ENCODE measurements at regions not wholly inside any gene's neighbourhood (a gene's known extent, or its start where the extent isn't known, plus 50 kb on each side); places are given as distances from the start of the nearest gene placed in this dataset.

DNA sequence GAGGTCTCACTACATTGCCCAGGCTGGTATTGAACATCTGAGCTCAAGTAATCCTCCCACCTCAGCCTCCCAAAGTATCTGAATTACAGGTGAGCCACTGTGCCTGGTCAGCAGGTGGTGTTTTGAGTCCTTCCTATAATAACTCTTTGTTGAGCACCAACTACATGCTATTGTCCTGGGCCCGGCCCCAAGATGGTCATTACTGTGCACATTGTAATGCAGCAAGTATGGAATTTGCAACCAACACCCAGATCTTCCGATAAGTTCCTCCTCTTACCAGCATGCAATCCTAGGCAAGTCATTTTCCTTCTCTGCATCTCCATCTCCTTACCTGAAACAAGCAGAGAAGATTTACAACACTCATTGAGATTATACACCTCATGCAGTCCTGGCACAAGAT lies 510.3 kb upstream of the KLF4 start:
- TF ChIP-seq, protein P1, sequence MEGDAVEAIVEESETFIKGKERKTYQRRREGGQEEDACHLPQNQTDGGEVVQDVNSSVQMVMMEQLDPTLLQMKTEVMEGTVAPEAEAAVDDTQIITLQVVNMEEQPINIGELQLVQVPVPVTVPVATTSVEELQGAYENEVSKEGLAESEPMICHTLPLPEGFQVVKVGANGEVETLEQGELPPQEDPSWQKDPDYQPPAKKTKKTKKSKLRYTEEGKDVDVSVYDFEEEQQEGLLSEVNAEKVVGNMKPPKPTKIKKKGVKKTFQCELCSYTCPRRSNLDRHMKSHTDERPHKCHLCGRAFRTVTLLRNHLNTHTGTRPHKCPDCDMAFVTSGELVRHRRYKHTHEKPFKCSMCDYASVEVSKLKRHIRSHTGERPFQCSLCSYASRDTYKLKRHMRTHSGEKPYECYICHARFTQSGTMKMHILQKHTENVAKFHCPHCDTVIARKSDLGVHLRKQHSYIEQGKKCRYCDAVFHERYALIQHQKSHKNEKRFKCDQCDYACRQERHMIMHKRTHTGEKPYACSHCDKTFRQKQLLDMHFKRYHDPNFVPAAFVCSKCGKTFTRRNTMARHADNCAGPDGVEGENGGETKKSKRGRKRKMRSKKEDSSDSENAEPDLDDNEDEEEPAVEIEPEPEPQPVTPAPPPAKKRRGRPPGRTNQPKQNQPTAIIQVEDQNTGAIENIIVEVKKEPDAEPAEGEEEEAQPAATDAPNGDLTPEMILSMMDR (tag by site-specific recombination; IDR thresholded peaks at IDR 0.05), result no peak
- TF ChIP-seq, protein P2, sequence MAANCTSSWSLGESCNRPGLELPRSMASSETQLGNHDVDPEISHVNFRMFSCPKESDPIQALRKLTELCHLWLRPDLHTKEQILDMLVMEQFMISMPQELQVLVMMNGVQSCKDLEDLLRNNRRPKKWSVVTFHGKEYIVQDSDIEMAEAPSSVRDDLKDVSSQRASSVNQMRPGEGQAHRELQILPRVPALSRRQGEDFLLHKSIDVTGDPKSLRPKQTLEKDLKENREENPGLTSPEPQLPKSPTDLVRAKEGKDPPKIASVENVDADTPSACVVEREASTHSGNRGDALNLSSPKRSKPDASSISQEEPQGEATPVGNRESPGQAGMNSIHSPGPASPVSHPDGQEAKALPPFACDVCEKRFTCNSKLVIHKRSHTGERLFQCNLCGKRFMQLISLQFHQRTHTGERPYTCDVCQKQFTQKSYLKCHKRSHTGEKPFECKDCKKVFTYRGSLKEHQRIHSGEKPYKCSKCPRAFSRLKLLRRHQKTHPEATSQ (tag by site-specific recombination; IDR thresholded peaks at IDR 0.05), result no peak
- TF ChIP-seq KLF8 (tag by site-specific recombination; IDR thresholded peaks at IDR 0.05), result no peak
- TF ChIP-seq, protein P3, sequence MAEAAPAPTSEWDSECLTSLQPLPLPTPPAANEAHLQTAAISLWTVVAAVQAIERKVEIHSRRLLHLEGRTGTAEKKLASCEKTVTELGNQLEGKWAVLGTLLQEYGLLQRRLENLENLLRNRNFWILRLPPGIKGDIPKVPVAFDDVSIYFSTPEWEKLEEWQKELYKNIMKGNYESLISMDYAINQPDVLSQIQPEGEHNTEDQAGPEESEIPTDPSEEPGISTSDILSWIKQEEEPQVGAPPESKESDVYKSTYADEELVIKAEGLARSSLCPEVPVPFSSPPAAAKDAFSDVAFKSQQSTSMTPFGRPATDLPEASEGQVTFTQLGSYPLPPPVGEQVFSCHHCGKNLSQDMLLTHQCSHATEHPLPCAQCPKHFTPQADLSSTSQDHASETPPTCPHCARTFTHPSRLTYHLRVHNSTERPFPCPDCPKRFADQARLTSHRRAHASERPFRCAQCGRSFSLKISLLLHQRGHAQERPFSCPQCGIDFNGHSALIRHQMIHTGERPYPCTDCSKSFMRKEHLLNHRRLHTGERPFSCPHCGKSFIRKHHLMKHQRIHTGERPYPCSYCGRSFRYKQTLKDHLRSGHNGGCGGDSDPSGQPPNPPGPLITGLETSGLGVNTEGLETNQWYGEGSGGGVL (tag by site-specific recombination; IDR thresholded peaks at IDR 0.05), result no peak
- no peak for TF ChIP-seq ZNF16 (tag by site-specific recombination; IDR thresholded peaks at IDR 0.05; ENCODE audit: low read depth)
